Naive B cell (primary cell): ENCODE measurements at regions not wholly inside any gene's neighbourhood (a gene's known extent, or its start where the extent isn't known, plus 50 kb on each side); places are given as distances from the start of the nearest gene placed in this dataset.
"Not testable (repeated sequence)": the region's sequence is repeated elsewhere in the genome, so short reads cannot be mapped to it uniquely, and the experiment has no call there.

Source experiments
- ATAC-seq, 2 donors: fragments of 150-1000 bp; cut with Tn5 transposase; 2 replicates each; pipeline ENCODE4 v1.10.0; 2021; ENCODE audit warnings: low read depth in 2 of 2, mild to moderate bottlenecking in 2 of 2, moderate library complexity in 2 of 2
- DNase-seq: peaks from one replicate; pipeline ENCODE4 v3.0.0; 2022
- H3K27ac Mint-ChIP-seq, 6 donors: one replicate each; pipeline ENCODE4 v1.8.0; 2020 to 2022; ENCODE audit warnings: mild to moderate bottlenecking in 6 of 6, mixed read lengths in 6 of 6, moderate library complexity in 5 of 6, inconsistent platforms in 2 of 6
- H3K27me3 Mint-ChIP-seq, 3 donors: one replicate each; pipeline ENCODE4 v1.8.0; 2021 to 2022; ENCODE audit warnings: mixed read lengths in 3 of 3, mild to moderate bottlenecking in 1 of 3
- H3K36me3 Mint-ChIP-seq, 2 donors: one replicate each; pipeline ENCODE4 v1.8.0; 2020 to 2022; ENCODE audit warnings: mixed read lengths in 2 of 2, inconsistent platforms in 1 of 2, mild to moderate bottlenecking in 1 of 2
- H3K4me1 Mint-ChIP-seq, 3 donors: one replicate each; pipeline ENCODE4 v1.8.0; 2020 to 2022; ENCODE audit warnings: mixed read lengths in 3 of 3, inconsistent platforms in 1 of 3, mild to moderate bottlenecking in 1 of 3, moderate library complexity in 1 of 3
- H3K4me3 Mint-ChIP-seq, 8 donors: one replicate each; pipeline ENCODE4 v1.8.0; 2020 to 2022; ENCODE audit warnings: mild to moderate bottlenecking in 8 of 8, mixed read lengths in 8 of 8, moderate library complexity in 8 of 8, inconsistent platforms in 2 of 8
- H3K9me3 Mint-ChIP-seq, 7 donors: one replicate each; pipeline ENCODE4 v1.8.0; 2020 to 2022; ENCODE audit warnings: mixed read lengths in 7 of 7, mild to moderate bottlenecking in 5 of 7, inconsistent platforms in 2 of 7, moderate library complexity in 1 of 7

DNA sequence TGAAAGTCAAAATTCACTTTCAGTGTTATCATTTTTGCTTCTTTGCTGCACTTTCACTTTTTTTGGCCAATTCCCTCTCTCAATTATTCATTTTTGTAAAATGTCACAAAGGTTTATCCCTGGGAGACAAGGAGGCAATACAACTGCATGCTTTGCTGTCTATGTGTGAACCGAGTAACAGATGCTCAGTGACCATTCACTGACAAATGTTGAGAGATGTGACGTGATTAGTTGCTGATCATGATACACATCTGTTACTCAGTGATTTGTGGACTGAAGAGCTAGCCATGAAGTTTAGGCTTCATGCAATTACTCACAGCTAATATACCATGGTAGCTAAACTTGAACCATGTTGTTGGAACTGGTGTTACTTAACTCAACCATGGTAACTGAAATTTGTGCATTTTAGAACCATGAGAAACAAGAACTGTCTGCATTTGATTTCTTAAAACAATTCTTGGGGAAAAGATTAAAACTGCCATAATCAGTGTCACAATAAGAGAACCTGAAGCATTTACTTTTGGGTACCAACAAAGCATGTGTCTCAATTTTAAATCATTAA, 86.8 kb upstream of the BTG1 start:
- DNase-seq, H3K9me3 Mint-ChIP-seq, H3K36me3 Mint-ChIP-seq, H3K27ac Mint-ChIP-seq, ATAC-seq, H3K27me3 Mint-ChIP-seq, H3K4me3 Mint-ChIP-seq: not testable (repeated sequence)
- peaks cover 7 to 14% (median 12%) of the 10 kb centered on the region in 3 donors for H3K4me1 Mint-ChIP-seq

DNA sequence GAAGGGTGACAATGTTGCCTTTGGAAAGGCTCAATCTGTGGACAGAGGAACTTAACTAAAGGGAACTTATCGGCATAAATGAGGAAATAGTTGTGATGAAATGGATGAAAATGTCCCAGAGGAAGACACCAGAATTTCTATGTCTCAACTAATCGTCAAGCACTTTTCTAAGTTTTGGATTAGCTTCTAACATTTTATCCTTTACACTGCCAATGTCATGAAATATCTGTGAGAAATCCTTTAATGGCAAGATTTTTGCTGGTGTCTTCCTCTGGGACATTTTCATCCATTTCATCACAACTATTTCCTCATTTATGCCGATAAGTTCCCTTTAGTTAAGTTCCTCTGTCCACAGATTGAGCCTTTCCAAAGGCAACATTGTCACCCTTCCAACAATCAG, 86.3 kb upstream of the BTG1 start:
- DNase-seq, H3K4me3 Mint-ChIP-seq, H3K27me3 Mint-ChIP-seq, H3K36me3 Mint-ChIP-seq, H3K9me3 Mint-ChIP-seq, ATAC-seq, H3K27ac Mint-ChIP-seq: not testable (repeated sequence)
- H3K4me1 Mint-ChIP-seq = peaks cover 3 to 11% (median 7%) of the 10 kb centered on the region in 3 donors

DNA sequence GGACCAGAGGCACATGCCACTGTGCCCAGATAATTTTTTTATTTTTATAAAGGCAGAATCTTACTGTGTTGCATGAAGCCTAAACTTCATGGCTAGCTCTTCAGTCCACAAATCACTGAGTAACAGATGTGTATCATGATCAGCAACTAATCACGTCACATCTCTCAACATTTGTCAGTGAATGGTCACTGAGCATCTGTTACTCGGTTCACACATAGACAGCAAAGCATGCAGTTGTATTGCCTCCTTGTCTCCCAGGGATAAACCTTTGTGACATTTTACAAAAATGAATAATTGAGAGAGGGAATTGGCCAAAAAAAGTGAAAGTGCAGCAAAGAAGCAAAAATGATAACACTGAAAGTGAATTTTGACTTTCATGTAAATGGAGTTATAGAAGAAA, 85.9 kb upstream of the BTG1 start:
- not testable (repeated sequence) for H3K9me3 Mint-ChIP-seq, H3K27me3 Mint-ChIP-seq, H3K36me3 Mint-ChIP-seq, H3K4me3 Mint-ChIP-seq, DNase-seq, ATAC-seq, H3K27ac Mint-ChIP-seq
- peaks cover 3 to 11% (median 7%) of the 10 kb centered on the region in 3 donors for H3K4me1 Mint-ChIP-seq

DNA sequence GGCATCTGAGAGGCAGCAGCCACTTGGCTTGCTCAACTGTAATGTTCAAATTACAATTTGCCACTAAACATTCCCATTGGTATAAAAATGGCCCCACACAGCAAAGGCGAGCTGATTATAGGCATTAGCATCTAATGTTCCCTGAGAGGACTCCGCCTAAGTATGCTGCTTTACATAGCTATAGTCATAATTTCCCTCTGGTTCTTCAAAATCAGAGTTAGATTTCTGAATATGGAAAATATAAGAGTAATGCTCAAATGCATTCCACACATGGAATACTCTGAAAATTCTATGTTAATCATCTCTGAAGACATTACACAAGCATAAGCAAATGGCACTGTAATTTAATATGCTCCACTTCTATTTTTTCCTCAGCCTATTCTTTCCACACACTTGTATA, 83.7 kb upstream of the BTG1 start:
- Mint-ChIP-seq H3K27ac (no peak overlapping the region), H3K9me3 (peaks cover 0 to 3% (median 0%) of the 10 kb centered on the region in 7 donors), H3K4me1 (peaks cover 0 to 7% (median 0%) of the 10 kb centered on the region in 3 donors), H3K36me3 (no peaks in the 10 kb centered on the region), H3K27me3 (no peaks in the 10 kb centered on the region), H3K4me3 (no peak overlapping the region)
- no peak for DNase-seq
- ATAC-seq = no peak

DNA sequence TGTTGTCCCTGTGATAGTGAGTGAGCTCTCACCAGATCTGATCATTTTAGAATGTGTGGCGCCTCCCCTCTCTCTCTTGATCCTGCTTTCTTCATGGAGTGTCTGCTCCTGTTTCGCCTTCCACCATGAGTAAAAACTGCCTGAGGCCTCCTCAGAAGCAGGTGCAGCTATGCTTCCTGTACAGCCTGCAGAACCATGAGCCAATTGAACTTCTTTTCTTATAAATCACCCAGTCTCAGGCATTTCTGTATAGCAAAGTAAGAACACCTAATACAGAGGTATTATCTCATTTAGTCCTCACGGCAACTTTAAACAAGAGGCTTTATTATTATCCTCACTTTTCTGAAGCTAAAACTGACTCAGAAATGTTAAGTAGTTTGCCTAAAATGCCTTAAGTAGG, 81.3 kb upstream of the BTG1 start:
- H3K4me1 Mint-ChIP-seq = peaks cover 0 to 6% (median 0%) of the 10 kb centered on the region in 3 donors

DNA sequence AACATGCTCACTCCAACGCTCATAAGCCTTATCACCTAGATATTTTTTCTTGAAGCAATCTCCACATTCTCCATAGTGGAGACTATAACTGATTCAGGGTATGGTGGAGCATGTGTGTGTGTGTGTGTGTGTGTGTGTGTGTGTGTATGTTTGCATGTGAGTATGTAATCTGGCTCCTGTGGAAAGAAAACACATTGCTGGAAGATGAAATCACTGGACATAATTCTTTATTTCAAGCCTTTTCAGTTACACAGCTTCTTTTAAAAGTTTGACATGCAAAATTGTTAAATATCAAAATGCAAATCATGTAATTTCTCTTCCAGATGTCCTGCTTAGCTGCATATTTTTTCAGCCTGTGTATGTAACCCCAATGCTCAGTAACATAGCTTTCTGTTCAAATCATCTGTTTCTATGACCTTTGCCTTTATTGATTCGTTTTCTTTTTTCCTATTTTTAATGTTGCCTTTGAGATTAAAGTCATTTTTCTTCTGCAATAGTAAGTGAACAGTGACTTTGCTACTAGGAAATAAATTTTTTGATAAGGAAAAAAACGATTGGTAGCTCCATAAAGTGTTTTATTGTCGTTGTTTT, 80.5 kb upstream of the BTG1 start:
- no peak overlapping the region for H3K27ac Mint-ChIP-seq
- H3K4me3 Mint-ChIP-seq = no peak overlapping the region
- peaks cover 0 to 3% (median 0%) of the 10 kb centered on the region in 7 donors for H3K9me3 Mint-ChIP-seq
- no peaks in the 10 kb centered on the region for H3K36me3 Mint-ChIP-seq
- no peak for DNase-seq
- no peaks in the 10 kb centered on the region for H3K27me3 Mint-ChIP-seq
- ATAC-seq = no peak
- peaks cover 0 to 4% (median 0%) of the 10 kb centered on the region in 3 donors for H3K4me1 Mint-ChIP-seq

More for the DNA sequence above, 81.3 kb upstream of the BTG1 start:
- peaks cover 0 to 3% (median 0%) of the 10 kb centered on the region in 7 donors for H3K9me3 Mint-ChIP-seq
- ATAC-seq = no peak
- no peaks in the 10 kb centered on the region for H3K36me3 Mint-ChIP-seq
- H3K27me3 Mint-ChIP-seq = no peaks in the 10 kb centered on the region
- no peak for DNase-seq
- H3K4me3 Mint-ChIP-seq = no peak overlapping the region
- peak overlapping the region in 1 of 6 donors; percentile 73 for H3K27ac Mint-ChIP-seq

DNA sequence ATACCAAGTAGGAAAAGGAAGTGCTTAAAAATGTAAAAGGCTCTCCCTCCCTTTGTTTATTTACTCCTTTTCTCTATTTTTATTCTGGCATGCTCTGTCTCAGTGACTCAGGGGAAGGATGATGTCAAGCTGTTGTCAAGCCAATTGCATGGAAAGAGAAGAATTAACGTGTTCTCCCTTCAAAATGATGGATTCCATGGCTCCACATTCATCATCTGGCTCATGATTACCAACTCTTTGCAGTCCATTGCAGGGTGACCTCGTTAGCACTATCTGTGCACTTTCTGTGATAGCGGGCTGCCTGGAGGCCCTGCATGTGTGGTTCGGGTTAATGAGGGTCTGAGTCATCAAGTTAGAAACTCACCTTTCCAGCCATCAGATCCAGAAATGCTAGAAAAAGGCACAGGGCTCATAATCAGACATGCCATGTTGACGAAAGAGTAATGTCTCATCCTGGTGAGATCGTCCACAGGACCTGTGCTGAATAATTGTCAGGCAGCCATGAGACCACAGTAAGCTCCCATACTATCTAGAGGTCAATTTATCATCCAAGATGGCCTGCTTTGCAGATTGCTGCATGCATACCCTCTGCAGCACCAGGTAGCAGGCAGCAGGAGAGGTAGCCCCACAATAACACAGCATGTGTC, 79.2 kb upstream of the BTG1 start:
- DNase-seq (no peak), ATAC-seq (no peak)
- Mint-ChIP-seq H3K9me3 (no peaks in the 10 kb centered on the region), H3K27ac (no peak overlapping the region), H3K36me3 (no peaks in the 10 kb centered on the region), H3K4me1 (peaks cover 0 to 4% (median 0%) of the 10 kb centered on the region in 3 donors), H3K27me3 (no peaks in the 10 kb centered on the region), H3K4me3 (no peak overlapping the region)

DNA sequence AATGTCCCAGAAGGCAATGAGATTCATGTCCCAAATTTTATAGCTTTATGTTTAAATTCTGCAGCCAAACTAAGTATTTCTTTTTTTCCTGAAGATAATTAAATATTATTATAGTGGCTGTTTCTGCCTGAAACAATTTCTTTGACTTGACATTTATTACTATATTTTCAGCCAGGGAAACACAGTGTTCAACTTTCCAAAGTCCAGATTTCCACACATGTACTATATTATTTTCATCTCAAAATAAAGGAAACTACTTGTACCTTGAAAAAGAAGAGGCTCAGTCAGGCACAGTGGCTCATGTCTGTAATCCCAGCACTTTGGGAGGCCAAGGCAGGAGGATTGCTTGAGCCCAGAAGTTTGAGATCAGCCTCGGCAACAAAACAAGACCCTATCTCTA, 77.8 kb upstream of the BTG1 start:
- Mint-ChIP-seq H3K27ac (no peak overlapping the region), H3K36me3 (no peaks in the 10 kb centered on the region), H3K4me3 (no peak overlapping the region), H3K9me3 (no peaks in the 10 kb centered on the region), H3K4me1 (peaks cover 3 to 9% (median 7%) of the 10 kb centered on the region in 3 donors), H3K27me3 (no peaks in the 10 kb centered on the region)
- ATAC-seq (no peak), DNase-seq (no peak)

DNA sequence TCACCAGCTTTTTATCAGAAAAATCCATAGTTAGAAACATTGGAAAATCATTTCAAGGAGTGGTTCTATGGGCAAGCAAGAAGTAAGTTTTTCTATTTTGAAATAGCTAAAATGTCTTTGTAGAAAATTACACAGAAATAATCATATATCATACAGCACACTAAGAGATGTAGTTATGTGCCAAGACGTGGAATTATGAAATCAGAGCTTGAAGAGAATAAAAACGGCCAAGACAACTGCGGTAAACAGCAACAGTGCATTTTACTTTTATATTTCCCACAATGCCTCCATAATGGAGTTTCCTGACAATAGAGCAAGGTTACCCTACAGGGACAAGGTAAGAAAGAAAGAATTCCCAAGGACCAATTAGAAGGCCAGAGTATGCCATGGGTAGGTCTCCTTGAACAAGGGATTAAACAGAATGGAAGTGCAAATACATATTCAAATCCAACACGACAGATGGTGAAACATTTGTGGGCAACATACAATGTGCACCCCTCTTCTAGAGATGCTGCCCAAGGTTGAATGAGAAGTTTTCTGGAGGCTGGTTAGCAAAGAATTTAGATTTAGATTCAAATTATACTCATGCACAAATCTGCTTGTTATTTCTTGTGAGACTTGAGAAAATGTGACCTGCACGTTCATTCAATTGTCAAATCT, 76.1 kb upstream of the BTG1 start:
- Mint-ChIP-seq H3K4me1 (peaks cover 6 to 16% (median 11%) of the 10 kb centered on the region in 3 donors), H3K9me3 (no peaks in the 10 kb centered on the region), H3K27me3 (no peaks in the 10 kb centered on the region), H3K27ac (peak overlapping the region in 2 of 6 donors; percentile 24 to 36), H3K36me3 (no peaks in the 10 kb centered on the region), H3K4me3 (no peak overlapping the region)
- no peak for ATAC-seq
- DNase-seq = no peak

DNA sequence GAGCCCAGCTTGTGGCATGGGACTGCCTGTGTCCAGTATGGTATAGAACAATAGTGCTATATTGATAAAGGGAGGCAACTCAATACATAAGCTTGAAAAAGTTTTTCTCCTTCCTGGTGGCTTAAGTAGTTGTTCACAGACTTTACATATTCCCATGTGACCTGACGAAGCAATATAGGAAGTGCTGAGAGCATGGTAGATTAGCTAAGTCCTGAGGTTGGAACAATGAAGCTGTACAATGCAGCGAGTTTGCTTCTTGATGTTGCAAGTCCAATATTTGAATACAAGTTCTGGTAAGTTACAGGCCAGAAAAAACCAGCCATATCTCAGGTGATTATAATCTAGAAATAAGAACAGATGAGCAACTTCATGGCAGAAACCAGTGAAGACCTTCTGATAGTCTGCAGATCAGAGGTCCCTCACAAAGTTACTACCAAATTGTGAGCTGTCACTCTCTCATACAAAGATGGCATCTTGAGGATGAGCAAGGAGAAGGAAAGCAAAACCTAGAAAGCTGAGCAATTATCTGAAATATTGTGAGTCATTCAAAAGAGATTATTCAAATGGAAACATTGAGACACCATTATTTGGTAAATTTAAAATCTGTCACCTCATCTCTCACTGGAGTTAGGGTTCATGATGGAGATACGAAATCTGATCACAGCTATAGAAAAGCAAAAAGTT, 72.9 kb upstream of the BTG1 start:
- ATAC-seq = peak; percentile 72 to 78
- H3K27me3 Mint-ChIP-seq = no peaks in the 10 kb centered on the region

DNA sequence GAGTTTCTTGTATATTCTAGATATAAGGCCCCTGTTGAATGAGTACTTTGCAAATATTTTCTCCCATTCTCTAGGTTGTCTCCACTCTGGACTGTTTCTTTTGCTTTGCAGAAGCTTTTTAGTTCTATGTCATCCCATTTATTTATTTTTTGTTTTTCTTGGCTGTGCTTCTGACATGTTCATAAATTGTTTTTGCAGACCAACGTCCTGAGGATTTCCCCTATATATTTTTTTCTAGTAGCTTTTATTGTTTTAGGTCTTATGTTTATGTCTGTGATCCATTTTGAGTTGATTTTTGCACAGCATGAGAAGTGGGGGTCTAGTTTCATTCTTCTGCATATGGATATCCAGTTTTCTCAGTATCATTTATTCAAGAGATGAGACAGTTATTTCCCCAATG, 70.4 kb upstream of the BTG1 start:
- Mint-ChIP-seq H3K36me3 (peaks cover 0 to 5% of the 10 kb centered on the region in 2 donors), H3K27me3 (no peaks in the 10 kb centered on the region), H3K9me3 (peaks cover 0 to 7% (median 5%) of the 10 kb centered on the region in 7 donors), H3K27ac (no peak overlapping the region), H3K4me3 (no peak overlapping the region), H3K4me1 (peaks cover 16 to 26% (median 24%) of the 10 kb centered on the region in 3 donors)
- DNase-seq (no peak), ATAC-seq (no peak)

More for the DNA sequence above, 72.9 kb upstream of the BTG1 start:
- H3K36me3 Mint-ChIP-seq = no peaks in the 10 kb centered on the region
- H3K27ac Mint-ChIP-seq = peak overlapping the region in 1 of 6 donors; percentile 47
- H3K4me1 Mint-ChIP-seq = peaks cover 16 to 20% (median 17%) of the 10 kb centered on the region in 3 donors
- DNase-seq = peak; percentile 15
- no peaks in the 10 kb centered on the region for H3K9me3 Mint-ChIP-seq
- peak overlapping the region in 1 of 8 donors; percentile 6 for H3K4me3 Mint-ChIP-seq

DNA sequence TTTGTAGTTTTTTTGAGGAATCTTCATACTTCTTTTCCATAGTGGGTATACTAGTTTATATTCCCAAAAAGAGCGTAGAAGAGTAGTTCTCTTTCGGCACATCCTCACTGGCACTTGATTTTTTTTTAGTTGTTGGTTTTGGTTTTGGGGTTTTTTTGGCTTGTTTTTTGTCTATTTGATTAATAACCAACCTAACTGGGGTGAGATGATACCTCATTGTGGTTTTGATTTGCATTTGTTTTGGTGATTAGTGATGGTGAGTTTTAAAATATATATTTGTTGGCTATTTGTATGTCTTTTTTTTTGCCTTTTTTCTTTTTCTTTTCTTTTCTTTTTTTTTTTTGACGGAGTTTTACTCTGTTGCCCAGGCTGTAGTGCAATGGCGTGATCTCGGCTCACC, 69.7 kb upstream of the BTG1 start:
- peaks cover 0 to 5% of the 10 kb centered on the region in 2 donors for H3K36me3 Mint-ChIP-seq
- DNase-seq = no peak
- peaks cover 18 to 30% (median 25%) of the 10 kb centered on the region in 3 donors for H3K4me1 Mint-ChIP-seq
- no peak overlapping the region for H3K4me3 Mint-ChIP-seq
- no peak for ATAC-seq
- no peaks in the 10 kb centered on the region for H3K27me3 Mint-ChIP-seq
- H3K27ac Mint-ChIP-seq = peak overlapping the region in 2 of 6 donors; percentile 21 to 70
- H3K9me3 Mint-ChIP-seq = peaks cover 0 to 9% (median 5%) of the 10 kb centered on the region in 7 donors

DNA sequence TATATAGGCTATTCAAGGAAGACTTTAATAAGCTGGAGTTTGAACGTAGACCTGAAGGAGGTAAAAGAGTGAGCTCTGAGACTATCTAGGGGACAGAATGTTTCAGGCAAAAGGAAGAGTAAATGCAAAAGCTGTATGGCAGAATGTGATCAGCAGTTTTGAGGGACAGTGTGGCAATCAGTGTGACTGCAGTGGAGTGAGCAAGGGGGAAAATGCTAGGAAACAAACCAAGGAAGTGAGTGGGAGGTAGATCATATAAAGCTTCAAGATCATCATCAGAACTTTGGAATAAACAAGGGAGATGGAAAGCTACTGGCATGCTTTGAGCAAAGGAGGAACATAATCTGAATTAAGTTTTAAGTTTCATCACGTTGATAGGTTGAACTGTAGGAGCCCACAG, 67.5 kb upstream of the BTG1 start:
- ATAC-seq (no peak), DNase-seq (no peak)
- no peaks in the 10 kb centered on the region for H3K27me3 Mint-ChIP-seq
- H3K27ac Mint-ChIP-seq = peak overlapping the region in 3 of 6 donors; percentile 1 to 40 (median 17)
- no peak overlapping the region for H3K4me3 Mint-ChIP-seq
- H3K4me1 Mint-ChIP-seq = peaks cover 28 to 44% (median 28%) of the 10 kb centered on the region in 3 donors
- peaks cover 5 to 7% of the 10 kb centered on the region in 2 donors for H3K36me3 Mint-ChIP-seq
- peaks cover 0 to 10% (median 5%) of the 10 kb centered on the region in 7 donors for H3K9me3 Mint-ChIP-seq
